Endothelial cell of umbilical vein (primary cell): ENCODE measurements at regions not wholly inside any gene's neighbourhood (a gene's known extent, or its start where the extent isn't known, plus 50 kb on each side); places are given as distances from the start of the nearest gene placed in this dataset.
A peak's percentile ranks its signal among the peaks of the same experiment; 100 is the strongest.

Experiments
- BruUV-seq: library from RNA; stranded (reverse); fragments of 400-500 nt; replicated peaks from 2 replicates; lab custom pipeline; 2021; lab: Mats Ljungman, UMichigan
- CTCF ChIA-PET: fragments of 300-600, 350-600 bp; sonication (Branson Sonifier 250); formaldehyde crosslinking; loops from one replicate; lab custom pipeline; 2021; ENCODE audit warnings: antibody characterized with exemption, inconsistent platforms; lab: Charles Lee
- POLR2A ChIA-PET: fragments of 300-600, 350-600 bp; sonication (Branson Sonifier 250); formaldehyde crosslinking; loops from one replicate; lab custom pipeline; 2021; ENCODE audit warnings: antibody characterized with exemption, inconsistent platforms; lab: Charles Lee
- DNase-seq: peaks from one replicate; pipeline ENCODE4 v3.0.0-alpha.2; 2011; ENCODE audit warnings: low read depth, low spot score
- FAIRE-seq: peaks from 2 replicates; lab custom pipeline; 2011; peaks lifted over from hg19 to GRCh38; lab: Jason Lieb, UNC
- H2AFZ ChIP-seq: 2 replicates; pipeline ENCODE4 v1.6.0; 2012; ENCODE audit warnings: low read depth, low read length, control low read depth, inconsistent platforms
- H3K27ac ChIP-seq: 2 replicates; pipeline ENCODE4 v1.5.1; 2011; ENCODE audit warnings: low read depth, mild to moderate bottlenecking, control low read depth, low read length, moderate library complexity; ENCODE audit not compliant: insufficient read depth
- H3K27me3 ChIP-seq, 2 experiments: 2 replicates each; pipeline versions ENCODE4 v1.6.0 to v1.6.1; 2011; ENCODE audit warnings: low read length in 2 of 2, mixed read lengths in 1 of 2; ENCODE audit not compliant: control insufficient read depth in 2 of 2, insufficient read depth in 2 of 2
- H3K36me3 ChIP-seq, 2 experiments: 2 replicates in 1 of 2; 3 replicates in 1 of 2; pipeline ENCODE4 v1.5.1; 2011; ENCODE audit warnings: low read length in 2 of 2, mild to moderate bottlenecking in 1 of 2, moderate library complexity in 1 of 2; ENCODE audit not compliant: control insufficient read depth in 2 of 2, insufficient read depth in 2 of 2; ENCODE audit errors: extremely low read depth in 1 of 2
- H3K4me1 ChIP-seq: 3 replicates; pipeline ENCODE4 v1.5.1; 2011; ENCODE audit warnings: mild to moderate bottlenecking, low read length; ENCODE audit not compliant: control insufficient read depth, insufficient read depth; ENCODE audit errors: extremely low read depth
- H3K4me2 ChIP-seq: 2 replicates; pipeline ENCODE4 v1.6.1; 2011; ENCODE audit warnings: low read length, control low read depth, mixed read lengths; ENCODE audit not compliant: insufficient read depth
- H3K4me3 ChIP-seq, 3 experiments: fragments of 200-600 bp in 1 of 3; sonication (generic), shearing (Covaris generic) in 1 of 3; replicated peaks in 1 of 3; 2 replicates each; pipeline ENCODE4 v1.5.1; 2011 to 2016; ENCODE audit warnings: control low read depth in 3 of 3, low read length in 3 of 3, mild to moderate bottlenecking in 2 of 3, inconsistent platforms in 1 of 3, low read depth in 1 of 3, moderate library complexity in 1 of 3; ENCODE audit not compliant: insufficient read depth in 1 of 3
- H3K79me2 ChIP-seq: 2 replicates; pipeline ENCODE4 v1.6.0; 2012; ENCODE audit warnings: low read length, inconsistent platforms; ENCODE audit not compliant: control insufficient read depth, insufficient read depth
- H3K9ac ChIP-seq: replicated peaks from 2 replicates; pipeline ENCODE3; 2011; ENCODE audit warnings: low read length, control low read depth; ENCODE audit not compliant: insufficient read depth; ENCODE audit errors: extremely low read depth
- H3K9me1 ChIP-seq: replicated peaks from 3 replicates; pipeline ENCODE4 v1.6.0; 2011; ENCODE audit warnings: mild to moderate bottlenecking, low read length; ENCODE audit not compliant: control insufficient read depth, insufficient read depth; ENCODE audit errors: extremely low read depth
- H3K9me3 ChIP-seq: replicated peaks from 2 replicates; pipeline ENCODE4 v1.5.1; 2012; ENCODE audit warnings: low read length, inconsistent platforms; ENCODE audit not compliant: control insufficient read depth, insufficient read depth
- H4K20me1 ChIP-seq: replicated peaks from 2 replicates; pipeline ENCODE3; 2011; ENCODE audit warnings: mild to moderate bottlenecking, low read length; ENCODE audit not compliant: control insufficient read depth, insufficient read depth; ENCODE audit errors: extremely low read depth
- EZH2 ChIP-seq: IDR thresholded peaks from 2 replicates; pipeline ENCODE4 v1.6.1; 2012; ENCODE audit warnings: borderline replicate concordance, low read depth, mild to moderate bottlenecking, moderate library complexity, low read length, inconsistent platforms; ENCODE audit not compliant: severe bottlenecking
- FOS ChIP-seq: IDR thresholded peaks from 2 replicates; pipeline ENCODE4 v1.6.1; 2011; ENCODE audit warnings: mild to moderate bottlenecking, low read length, moderate library complexity, borderline replicate concordance; ENCODE audit not compliant: insufficient read depth
- GATA2 ChIP-seq: IDR thresholded peaks from 2 replicates; pipeline ENCODE4 v1.7.0; 2011; ENCODE audit warnings: low read depth, mild to moderate bottlenecking, moderate library complexity, mixed read lengths, low read length; ENCODE audit not compliant: insufficient read length, insufficient read depth
- JUN ChIP-seq: IDR thresholded peaks from 2 replicates; pipeline ENCODE4 v1.6.1; 2011; ENCODE audit warnings: borderline replicate concordance, low read depth; ENCODE audit not compliant: insufficient read length, insufficient read depth
- MYC ChIP-seq: IDR thresholded peaks from one replicate; pipeline ENCODE4 v1.6.1; 2011; ENCODE audit warnings: mild to moderate bottlenecking, low read depth, low read length
- POLR2A ChIP-seq: IDR thresholded peaks from 2 replicates; pipeline ENCODE4 v1.6.1; 2012; ENCODE audit warnings: low read depth, mild to moderate bottlenecking, control low read depth, low read length
- POLR2AphosphoS5 ChIP-seq: IDR thresholded peaks from 2 replicates; pipeline ENCODE4 v1.6.1; 2012; ENCODE audit warnings: low read depth, mild to moderate bottlenecking, control low read depth, low read length, moderate library complexity; ENCODE audit not compliant: insufficient read depth
- dilution Hi-C: fragments of 300-500 bp; cut with MboI; formaldehyde crosslinking; loops from one replicate; pipeline ENCODE4 v1.15.0; 2019; ENCODE audit warnings: low sequenced_read_pairs; ENCODE audit not compliant: extremely low pct_ligation_motif_present
- intact Hi-C: fragments of 100-400 bp; cut with micrococcal nuclease; formaldehyde crosslinking; loops from one replicate; pipeline ENCODE4 v1.10.0; 2022
- TF ChIP-seq, protein P1 (sequence below): IDR thresholded peaks from 2 replicates; pipeline ENCODE4 v1.6.1; 2011; ENCODE audit not compliant: insufficient read depth, insufficient read length
- TF ChIP-seq, protein P2 (sequence below), 2 donors: IDR thresholded peaks; 1 replicate in 1 of 2; 2 replicates in 1 of 2; pipeline ENCODE4 v1.5.1; 2011; ENCODE audit warnings: low read length in 2 of 2, mild to moderate bottlenecking in 2 of 2, moderate library complexity in 2 of 2, control low read depth in 1 of 2, inconsistent platforms in 1 of 2, low read depth in 1 of 2; ENCODE audit not compliant: insufficient read depth in 1 of 2; ENCODE audit errors: extremely low read depth in 1 of 2

DNA sequence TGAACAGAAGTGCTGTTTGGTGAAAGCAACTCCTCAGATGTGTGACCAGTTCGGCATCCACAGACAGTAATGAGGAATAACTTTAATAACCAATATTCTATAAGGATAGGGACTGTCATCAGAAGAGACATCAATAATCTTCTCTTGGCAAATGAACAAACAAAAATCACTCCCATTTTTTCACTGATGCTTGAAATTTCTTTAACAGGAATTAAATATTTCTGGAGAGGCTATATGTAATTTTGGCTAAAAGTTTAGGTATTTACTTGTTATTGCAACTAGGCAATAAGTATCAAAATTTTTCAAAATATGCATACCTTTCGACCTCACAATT lies 121.6 kb upstream of the EEA1 start:
- no peaks in the 10 kb centered on the region for H3K9me1 ChIP-seq
- H3K4me3 ChIP-seq, result no peak overlapping the region
- H3K27ac ChIP-seq, result peak overlapping the region; percentile 29
- H4K20me1 ChIP-seq, result no peaks in the 10 kb centered on the region
- no peak overlapping the region for H3K9ac ChIP-seq
- no peaks in the 10 kb centered on the region for H3K36me3 ChIP-seq
- peak overlapping the region; percentile 68 for H2AFZ ChIP-seq
- no peak for DNase-seq
- H3K4me2 ChIP-seq, result no peak overlapping the region
- H3K9me3 ChIP-seq, result no peaks in the 10 kb centered on the region
- dilution Hi-C loops, result no loop called here
- H3K4me1 ChIP-seq, result peaks cover 22% of the 10 kb centered on the region
- no TSS peak for BruUV-seq
- intact Hi-C loops, result no loop called here
- ChIA-PET POLR2A (no interaction called here), CTCF (no interaction called here)
- H3K27me3 ChIP-seq, result no peaks in the 10 kb centered on the region
- TF ChIP-seq POLR2A (no peak), MYC (no peak), JUN (no peak), FOS (no peak), GATA2 (no peak), EZH2 (no peak), POLR2AphosphoS5 (no peak)
- TF ChIP-seq, protein P1, sequence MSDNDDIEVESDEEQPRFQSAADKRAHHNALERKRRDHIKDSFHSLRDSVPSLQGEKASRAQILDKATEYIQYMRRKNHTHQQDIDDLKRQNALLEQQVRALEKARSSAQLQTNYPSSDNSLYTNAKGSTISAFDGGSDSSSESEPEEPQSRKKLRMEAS, result no peak
- TF ChIP-seq, protein P2, sequence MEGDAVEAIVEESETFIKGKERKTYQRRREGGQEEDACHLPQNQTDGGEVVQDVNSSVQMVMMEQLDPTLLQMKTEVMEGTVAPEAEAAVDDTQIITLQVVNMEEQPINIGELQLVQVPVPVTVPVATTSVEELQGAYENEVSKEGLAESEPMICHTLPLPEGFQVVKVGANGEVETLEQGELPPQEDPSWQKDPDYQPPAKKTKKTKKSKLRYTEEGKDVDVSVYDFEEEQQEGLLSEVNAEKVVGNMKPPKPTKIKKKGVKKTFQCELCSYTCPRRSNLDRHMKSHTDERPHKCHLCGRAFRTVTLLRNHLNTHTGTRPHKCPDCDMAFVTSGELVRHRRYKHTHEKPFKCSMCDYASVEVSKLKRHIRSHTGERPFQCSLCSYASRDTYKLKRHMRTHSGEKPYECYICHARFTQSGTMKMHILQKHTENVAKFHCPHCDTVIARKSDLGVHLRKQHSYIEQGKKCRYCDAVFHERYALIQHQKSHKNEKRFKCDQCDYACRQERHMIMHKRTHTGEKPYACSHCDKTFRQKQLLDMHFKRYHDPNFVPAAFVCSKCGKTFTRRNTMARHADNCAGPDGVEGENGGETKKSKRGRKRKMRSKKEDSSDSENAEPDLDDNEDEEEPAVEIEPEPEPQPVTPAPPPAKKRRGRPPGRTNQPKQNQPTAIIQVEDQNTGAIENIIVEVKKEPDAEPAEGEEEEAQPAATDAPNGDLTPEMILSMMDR (IDR thresholded peaks at IDR 0.05; ENCODE audit: extremely low read depth in 1 of 2, insufficient read depth in 1 of 2, low read depth in 1 of 2, low read length in 2 of 2), result no peak
- no peaks in the 10 kb centered on the region for H3K79me2 ChIP-seq
- FAIRE-seq, result no peak
